ENCODE measurements at regions not wholly inside any gene's neighbourhood (a gene's known extent, or its start where the extent isn't known, plus 50 kb on each side); places are given as distances from the start of the nearest gene placed in this dataset.

GRCh38 chr6:66429210-66429609 is 722.2 kb upstream of the EYS start:
- intact Hi-C loops (cut with micrococcal nuclease; ENCODE audit: unreplicated experiment), result no loop called here
- Mint-ChIP-seq H3K4me1 (ENCODE audit: low read depth, unreplicated experiment) (no peaks in the 10 kb centered on the region), H3K9me3 (ENCODE audit: low read depth, unreplicated experiment) (peaks cover 4% of the 10 kb centered on the region), H3K27ac (ENCODE audit: unreplicated experiment) (no peak overlapping the region), H3K4me3 (ENCODE audit: low read depth, unreplicated experiment) (no peak overlapping the region), H3K27me3 (ENCODE audit: unreplicated experiment) (no peaks in the 10 kb centered on the region), H3K36me3 (ENCODE audit: insufficient read depth, unreplicated experiment) (no peaks in the 10 kb centered on the region)
- no peak for TF ChIP-seq CTCF (IDR thresholded peaks at IDR 0.05; ENCODE audit: unreplicated experiment)
- CTCF ChIA-PET, result no interaction called here
- no peak for DNase-seq
- BruUV-seq (replicated peaks), result no TSS peak

GRCh38 chr6:66423047-66423446 is 716.0 kb upstream of the EYS start:
- Mint-ChIP-seq H3K4me3 (ENCODE audit: low read depth, unreplicated experiment) (no peak overlapping the region), H3K27me3 (ENCODE audit: unreplicated experiment) (no peaks in the 10 kb centered on the region), H3K27ac (ENCODE audit: unreplicated experiment) (no peak overlapping the region), H3K9me3 (ENCODE audit: low read depth, unreplicated experiment) (peaks cover 17% of the 10 kb centered on the region), H3K4me1 (ENCODE audit: low read depth, unreplicated experiment) (no peaks in the 10 kb centered on the region), H3K36me3 (ENCODE audit: insufficient read depth, unreplicated experiment) (no peaks in the 10 kb centered on the region)
- no peak for DNase-seq
- intact Hi-C loops (cut with micrococcal nuclease; ENCODE audit: unreplicated experiment), result no loop called here
- BruUV-seq (replicated peaks), result no TSS peak
- TF ChIP-seq CTCF (IDR thresholded peaks at IDR 0.05; ENCODE audit: unreplicated experiment), result no peak
- CTCF ChIA-PET, result no interaction called here

- intact Hi-C loops (cut with micrococcal nuclease; ENCODE audit: unreplicated experiment), result no loop called here
- Mint-ChIP-seq H3K4me3 (ENCODE audit: low read depth, unreplicated experiment) (no peak overlapping the region), H3K36me3 (ENCODE audit: insufficient read depth, unreplicated experiment) (no peaks in the 10 kb centered on the region), H3K4me1 (ENCODE audit: low read depth, unreplicated experiment) (no peaks in the 10 kb centered on the region), H3K9me3 (ENCODE audit: low read depth, unreplicated experiment) (peaks cover 22% of the 10 kb centered on the region), H3K27ac (ENCODE audit: unreplicated experiment) (no peak overlapping the region), H3K27me3 (ENCODE audit: unreplicated experiment) (no peaks in the 10 kb centered on the region)
- TF ChIP-seq CTCF (IDR thresholded peaks at IDR 0.05; ENCODE audit: unreplicated experiment), result no peak
- DNase-seq, result no peak
- no TSS peak for BruUV-seq (replicated peaks)
- CTCF ChIA-PET, result no interaction called here
Observed at GRCh38 chr6:66421570-66421969, 714.5 kb upstream of the EYS start.

- peaks cover 18% of the 10 kb centered on the region for H3K9me3 Mint-ChIP-seq (ENCODE audit: low read depth, unreplicated experiment)
- intact Hi-C loops (cut with micrococcal nuclease; ENCODE audit: unreplicated experiment), result no loop called here
- H3K4me3 Mint-ChIP-seq (ENCODE audit: low read depth, unreplicated experiment), result no peak overlapping the region
- CTCF ChIA-PET, result no interaction called here
- TF ChIP-seq CTCF (IDR thresholded peaks at IDR 0.05; ENCODE audit: unreplicated experiment), result no peak
- no TSS peak for BruUV-seq (replicated peaks)
- no peaks in the 10 kb centered on the region for H3K27me3 Mint-ChIP-seq (ENCODE audit: unreplicated experiment)
- H3K27ac Mint-ChIP-seq (ENCODE audit: unreplicated experiment), result no peak overlapping the region
- DNase-seq, result no peak
- H3K4me1 Mint-ChIP-seq (ENCODE audit: low read depth, unreplicated experiment), result no peaks in the 10 kb centered on the region
- no peaks in the 10 kb centered on the region for H3K36me3 Mint-ChIP-seq (ENCODE audit: insufficient read depth, unreplicated experiment)
Observed at GRCh38 chr6:66418906-66419305, 711.9 kb upstream of the EYS start.

- CTCF ChIA-PET, result no interaction called here
- BruUV-seq (replicated peaks), result no TSS peak
- H3K4me1 Mint-ChIP-seq (ENCODE audit: low read depth, unreplicated experiment), result no peaks in the 10 kb centered on the region
- no peak overlapping the region for H3K27ac Mint-ChIP-seq (ENCODE audit: unreplicated experiment)
- no peaks in the 10 kb centered on the region for H3K27me3 Mint-ChIP-seq (ENCODE audit: unreplicated experiment)
- DNase-seq, result no peak
- TF ChIP-seq CTCF (IDR thresholded peaks at IDR 0.05; ENCODE audit: unreplicated experiment), result no peak
- H3K9me3 Mint-ChIP-seq (ENCODE audit: low read depth, unreplicated experiment), result peaks cover 4% of the 10 kb centered on the region
- no peaks in the 10 kb centered on the region for H3K36me3 Mint-ChIP-seq (ENCODE audit: insufficient read depth, unreplicated experiment)
- intact Hi-C loops (cut with micrococcal nuclease; ENCODE audit: unreplicated experiment), result no loop called here
- H3K4me3 Mint-ChIP-seq (ENCODE audit: low read depth, unreplicated experiment), result no peak overlapping the region
Observed at GRCh38 chr6:66403966-66404365, 696.9 kb upstream of the EYS start.

All from Calu3 (cell line).